Gastrocnemius medialis (tissue), 4 donors: ENCODE measurements at regions not wholly inside any gene's neighbourhood (a gene's known extent, or its start where the extent isn't known, plus 50 kb on each side); places are given as distances from the start of the nearest gene placed in this dataset.

ENCODE experiments used
- CTCF ChIP-seq, 5 experiments: fragments of 450-650 bp in 3 of 5; fragments of 200-600 bp in 2 of 5; sonication (generic) in 2 of 5; IDR thresholded peaks in 4 of 5; conservative IDR thresholded peaks in 1 of 5; 1 replicate in 4 of 5; 2 replicates in 1 of 5; pipeline ENCODE4 v1.5.1; 2016 to 2019; ENCODE audit warnings: antibody characterized with exemption in 5 of 5, mild to moderate bottlenecking in 3 of 5, moderate library complexity in 3 of 5
- POLR2A ChIP-seq, 2 donors: fragments of 450-650 bp; IDR thresholded peaks; one replicate each; pipeline ENCODE4 v1.6.1; 2017; ENCODE audit warnings: antibody characterized with exemption in 2 of 2, mild to moderate bottlenecking in 2 of 2, moderate library complexity in 2 of 2

- TF ChIP-seq CTCF (IDR thresholded peaks at IDR 0.05 in 4 of 5, conservative IDR thresholded peaks at IDR 0.05 in 1 of 5) = no peak
- TF ChIP-seq POLR2A (IDR thresholded peaks at IDR 0.05) = no peak
These were observed 636.0 kb upstream of the LMCD1 start for GRCh38 chr3:7865611-7866010.
